CD1c-positive myeloid dendritic cell (primary cell): ENCODE measurements at regions not wholly inside any gene's neighbourhood (a gene's known extent, or its start where the extent isn't known, plus 50 kb on each side); places are given as distances from the start of the nearest gene placed in this dataset.

Experiments used
- DNase-seq: peaks from one replicate; pipeline ENCODE4 v3.0.0-alpha.2; 2016; ENCODE audit errors: extremely low spot score

GRCh38 chr13:111449041-111449440 is 128.6 kb downstream of the TEX29 start:
- no peak for DNase-seq

GRCh38 chr13:111451402-111451801 is 131.0 kb downstream of the TEX29 start:
- no peak for DNase-seq

GRCh38 chr13:111456452-111457230 is 136.2 kb downstream of the TEX29 start:
- no peak for DNase-seq

- DNase-seq, result no peak
Observed at GRCh38 chr13:111458001-111458531, 137.6 kb downstream of the TEX29 start.

- DNase-seq, result no peak
Observed at GRCh38 chr13:111458739-111459138, 138.3 kb downstream of the TEX29 start.

GRCh38 chr13:111459803-111460547 is 139.5 kb downstream of the TEX29 start:
- DNase-seq, result no peak

GRCh38 chr13:111460548-111461444 is 140.4 kb downstream of the TEX29 start:
- no peak for DNase-seq

- no peak for DNase-seq
Observed at GRCh38 chr13:111461445-111462149, 141.2 kb downstream of the TEX29 start.

GRCh38 chr13:111462221-111462764 is 141.9 kb downstream of the TEX29 start:
- no peak for DNase-seq

GRCh38 chr13:111462944-111463343 is 142.5 kb downstream of the TEX29 start:
- no peak for DNase-seq

- DNase-seq, result no peak
Observed at GRCh38 chr13:111467111-111467890, 146.9 kb downstream of the TEX29 start.

- DNase-seq, result no peak
Observed at GRCh38 chr13:111468037-111468959, 147.9 kb downstream of the TEX29 start.

GRCh38 chr13:111469450-111469849 is 149.0 kb downstream of the TEX29 start:
- no peak for DNase-seq

GRCh38 chr13:111469916-111470506 is 149.6 kb downstream of the TEX29 start:
- no peak for DNase-seq

GRCh38 chr13:111470933-111471332 is 150.5 kb downstream of the TEX29 start:
- DNase-seq, result no peak

GRCh38 chr13:111472083-111472482 is 151.6 kb downstream of the TEX29 start:
- no peak for DNase-seq

GRCh38 chr13:111472559-111473460 is 152.4 kb downstream of the TEX29 start:
- no peak for DNase-seq
